ENCODE measurements at regions not wholly inside any gene's neighbourhood (a gene's known extent, or its start where the extent isn't known, plus 50 kb on each side); places are given as distances from the start of the nearest gene placed in this dataset.

DNA sequence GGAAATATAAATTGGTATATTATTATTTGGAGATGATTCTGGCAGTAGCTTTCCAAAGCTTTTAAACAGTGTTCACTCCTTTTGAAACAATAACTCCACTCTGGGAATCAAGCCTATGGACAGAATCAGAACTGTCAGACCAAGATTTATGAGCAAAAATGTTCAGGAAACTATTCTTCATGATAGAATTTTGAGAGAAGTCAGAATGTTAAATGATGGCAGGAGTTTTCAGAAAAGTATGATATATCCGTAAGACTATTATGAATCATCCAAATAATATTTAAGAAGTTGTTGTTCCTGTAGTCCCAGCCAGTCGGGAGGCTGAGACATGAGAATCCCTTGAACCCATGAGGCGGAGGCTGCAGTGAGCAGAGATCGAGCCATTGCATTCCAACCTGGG lies 50.5 kb upstream of the ADGRG2 start:
- Histone ChIP-seq H3K79me2 (ENCODE audit: control insufficient read depth, insufficient read depth, low read length, unreplicated experiment) (no peaks in the 10 kb centered on the region), H3K4me1 (ENCODE audit: control insufficient read depth, insufficient read depth, low read length, unreplicated experiment) (peaks cover 21% of the 10 kb centered on the region), H3K27ac (ENCODE audit: low read depth, low read length) (no peak overlapping the region), H3K4me3 (ENCODE audit: low read depth, low read length) (no peak overlapping the region), H3K27me3 (ENCODE audit: insufficient read depth, low read length) (no peaks in the 10 kb centered on the region), H3K36me3 (ENCODE audit: insufficient read depth, low read length) (no peaks in the 10 kb centered on the region), H2AFZ (ENCODE audit: low read length, unreplicated experiment) (peak overlapping the region; percentile 56)

- Histone ChIP-seq H3K4me1 (ENCODE audit: control insufficient read depth, insufficient read depth, low read length, unreplicated experiment) (peaks cover 21% of the 10 kb centered on the region), H3K79me2 (ENCODE audit: control insufficient read depth, insufficient read depth, low read length, unreplicated experiment) (no peaks in the 10 kb centered on the region), H3K27ac (ENCODE audit: low read depth, low read length) (peak overlapping the region; percentile 77), H3K4me3 (ENCODE audit: low read depth, low read length) (peak overlapping the region; percentile 11; the same call in 1 of the 2 replicates), H2AFZ (ENCODE audit: low read length, unreplicated experiment) (peak overlapping the region; percentile 93), H3K36me3 (ENCODE audit: insufficient read depth, low read length) (no peaks in the 10 kb centered on the region), H3K27me3 (ENCODE audit: insufficient read depth, low read length) (no peaks in the 10 kb centered on the region)
These were observed 52.2 kb upstream of the ADGRG2 start for GRCh38 chrX:19174401-19175025.

DNA sequence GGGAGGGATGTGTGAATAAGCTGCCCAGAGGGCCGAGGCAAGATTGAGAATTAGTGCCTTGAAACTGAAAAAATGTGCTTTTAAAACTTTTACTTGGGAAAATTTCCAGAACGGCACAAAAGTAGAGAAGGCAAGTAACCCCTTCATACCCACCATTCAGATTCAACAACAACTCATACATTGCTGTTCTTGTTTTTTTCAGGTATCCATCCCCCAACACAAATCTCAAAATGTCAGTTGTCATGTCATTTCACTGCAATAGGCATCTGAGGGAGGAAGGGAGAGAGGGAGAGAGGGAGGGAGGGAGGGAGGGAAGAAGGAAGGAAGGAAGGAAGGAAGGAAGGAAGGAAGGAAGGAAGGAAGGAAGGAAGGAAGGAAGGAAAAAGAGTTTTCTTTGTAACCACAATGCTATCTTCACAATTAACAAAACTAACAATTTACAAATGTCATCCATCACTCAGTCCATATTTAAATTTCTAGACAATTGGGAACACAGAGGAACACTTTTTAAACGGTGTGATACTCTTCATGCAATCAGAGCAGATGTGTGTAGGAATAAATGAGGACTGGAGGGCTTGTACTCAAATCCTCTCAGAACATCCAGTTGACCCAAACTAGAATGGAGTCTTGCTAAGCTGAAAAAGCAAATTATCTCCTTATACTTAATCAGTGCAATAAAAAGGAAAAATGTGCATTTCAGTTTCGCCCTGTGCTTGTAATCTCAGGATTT lies 54.8 kb upstream of the ADGRG2 start:
- Histone ChIP-seq H2AFZ (ENCODE audit: low read length, unreplicated experiment) (no peak overlapping the region), H3K36me3 (ENCODE audit: insufficient read depth, low read length) (no peaks in the 10 kb centered on the region), H3K4me3 (ENCODE audit: low read depth, low read length) (no peak overlapping the region), H3K27ac (ENCODE audit: low read depth, low read length) (no peak overlapping the region), H3K27me3 (ENCODE audit: insufficient read depth, low read length) (no peaks in the 10 kb centered on the region), H3K79me2 (ENCODE audit: control insufficient read depth, insufficient read depth, low read length, unreplicated experiment) (no peaks in the 10 kb centered on the region), H3K4me1 (ENCODE audit: control insufficient read depth, insufficient read depth, low read length, unreplicated experiment) (peaks cover 21% of the 10 kb centered on the region)

DNA sequence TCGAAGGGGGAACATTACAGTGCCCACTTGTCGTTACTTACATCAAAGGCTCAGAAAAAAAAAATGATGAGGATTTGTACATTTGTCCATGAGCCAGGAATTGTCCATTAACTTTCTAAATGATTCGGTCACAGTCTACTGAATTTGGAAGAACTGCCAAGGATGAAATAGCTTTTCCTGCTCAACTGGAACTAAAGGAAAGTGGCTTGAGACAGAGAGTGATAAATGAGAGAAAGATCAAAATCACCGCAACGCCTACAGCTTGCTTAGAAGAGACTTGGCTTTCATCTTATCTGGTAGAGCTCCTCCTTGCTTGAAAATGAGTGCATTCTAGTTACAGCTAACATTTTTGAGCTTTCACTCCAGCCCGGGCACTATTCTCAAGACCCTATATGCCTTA lies 55.5 kb upstream of the ADGRG2 start:
- Histone ChIP-seq H2AFZ (ENCODE audit: low read length, unreplicated experiment) (no peak overlapping the region), H3K4me3 (ENCODE audit: low read depth, low read length) (no peak overlapping the region), H3K27me3 (ENCODE audit: insufficient read depth, low read length) (no peaks in the 10 kb centered on the region), H3K27ac (ENCODE audit: low read depth, low read length) (no peak overlapping the region), H3K36me3 (ENCODE audit: insufficient read depth, low read length) (no peaks in the 10 kb centered on the region), H3K79me2 (ENCODE audit: control insufficient read depth, insufficient read depth, low read length, unreplicated experiment) (no peaks in the 10 kb centered on the region), H3K4me1 (ENCODE audit: control insufficient read depth, insufficient read depth, low read length, unreplicated experiment) (peaks cover 17% of the 10 kb centered on the region)

DNA sequence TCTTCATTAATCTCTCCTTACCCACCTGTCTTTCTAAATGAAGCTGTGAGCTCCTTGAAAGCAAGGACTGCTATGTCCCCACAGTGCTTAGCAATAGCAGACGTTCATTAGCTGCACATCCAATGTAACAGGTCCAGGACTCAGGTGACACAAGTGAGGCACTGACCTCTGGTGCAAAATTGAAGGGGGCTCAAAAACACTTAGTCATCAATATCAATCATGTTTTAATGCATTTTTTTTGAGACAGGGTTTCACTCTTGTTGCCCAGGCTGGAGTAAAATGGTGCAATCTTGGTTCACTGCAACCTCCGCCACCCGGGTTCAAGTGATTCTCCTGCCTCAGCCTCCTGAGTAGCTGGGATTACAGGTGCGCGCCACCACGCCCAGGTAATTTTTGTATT lies 56.1 kb upstream of the ADGRG2 start:
- Histone ChIP-seq H2AFZ (ENCODE audit: low read length, unreplicated experiment) (no peak overlapping the region), H3K36me3 (ENCODE audit: insufficient read depth, low read length) (no peaks in the 10 kb centered on the region), H3K4me1 (ENCODE audit: control insufficient read depth, insufficient read depth, low read length, unreplicated experiment) (peaks cover 16% of the 10 kb centered on the region), H3K27ac (ENCODE audit: low read depth, low read length) (no peak overlapping the region), H3K27me3 (ENCODE audit: insufficient read depth, low read length) (no peaks in the 10 kb centered on the region), H3K4me3 (ENCODE audit: low read depth, low read length) (no peak overlapping the region), H3K79me2 (ENCODE audit: control insufficient read depth, insufficient read depth, low read length, unreplicated experiment) (no peaks in the 10 kb centered on the region)

DNA sequence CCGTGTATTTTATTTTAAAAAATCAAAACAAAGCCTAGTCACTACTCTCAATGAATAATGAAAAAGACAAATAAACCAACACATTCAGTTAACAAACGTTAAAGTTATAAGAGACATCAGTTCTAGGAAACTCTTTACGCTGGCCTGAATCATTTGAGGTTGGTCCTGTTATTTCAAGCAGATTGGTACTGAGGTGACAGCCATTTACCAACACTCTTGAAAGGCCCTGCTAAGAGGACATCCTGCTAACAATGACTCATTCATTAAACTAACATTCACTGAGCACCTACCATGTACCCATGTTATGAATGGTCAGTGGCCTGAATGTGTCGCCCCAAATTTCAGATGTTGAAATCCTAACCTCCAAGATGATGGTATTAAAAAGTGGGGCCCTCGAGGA lies 57.1 kb upstream of the ADGRG2 start:
- H3K4me1 ChIP-seq (ENCODE audit: control insufficient read depth, insufficient read depth, low read length, unreplicated experiment), result peaks cover 11% of the 10 kb centered on the region
- H3K36me3 ChIP-seq (ENCODE audit: insufficient read depth, low read length), result no peaks in the 10 kb centered on the region
- no peaks in the 10 kb centered on the region for H3K27me3 ChIP-seq (ENCODE audit: insufficient read depth, low read length)
- H3K4me3 ChIP-seq (ENCODE audit: low read depth, low read length), result no peak overlapping the region
- H3K79me2 ChIP-seq (ENCODE audit: control insufficient read depth, insufficient read depth, low read length, unreplicated experiment), result no peaks in the 10 kb centered on the region
- H2AFZ ChIP-seq (ENCODE audit: low read length, unreplicated experiment), result no peak overlapping the region
- no peak overlapping the region for H3K27ac ChIP-seq (ENCODE audit: low read depth, low read length)

GRCh38 chrX:19181345-19181744 lies 59.1 kb upstream of the ADGRG2 start:
- no peaks in the 10 kb centered on the region for H3K27me3 ChIP-seq (ENCODE audit: insufficient read depth, low read length)
- H3K36me3 ChIP-seq (ENCODE audit: insufficient read depth, low read length), result no peaks in the 10 kb centered on the region
- no peak overlapping the region for H3K27ac ChIP-seq (ENCODE audit: low read depth, low read length)
- no peaks in the 10 kb centered on the region for H3K4me1 ChIP-seq (ENCODE audit: control insufficient read depth, insufficient read depth, low read length, unreplicated experiment)
- no peaks in the 10 kb centered on the region for H3K79me2 ChIP-seq (ENCODE audit: control insufficient read depth, insufficient read depth, low read length, unreplicated experiment)
- H3K4me3 ChIP-seq (ENCODE audit: low read depth, low read length), result no peak overlapping the region
- H2AFZ ChIP-seq (ENCODE audit: low read length, unreplicated experiment), result no peak overlapping the region

DNA sequence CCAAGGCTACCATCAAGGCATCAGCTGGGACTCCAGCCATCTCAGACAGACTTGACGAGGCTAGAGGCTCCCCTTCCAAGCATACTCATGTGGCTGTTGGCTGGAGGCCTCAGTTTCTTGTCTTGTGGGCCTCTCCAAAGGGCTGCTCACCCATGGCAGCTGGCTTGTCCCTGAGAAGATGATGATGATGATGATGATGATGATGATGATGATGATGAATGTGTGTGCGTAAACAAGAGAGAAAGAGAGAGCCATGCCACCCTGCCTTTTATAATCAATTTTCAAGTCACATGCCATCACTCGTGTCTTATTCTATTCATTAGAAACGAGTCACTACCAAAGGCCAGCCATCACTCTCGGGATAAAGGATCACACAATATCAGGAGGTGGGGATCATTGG lies 60.5 kb upstream of the ADGRG2 start:
- no peaks in the 10 kb centered on the region for H3K27me3 ChIP-seq (ENCODE audit: insufficient read depth, low read length)
- no peak overlapping the region for H2AFZ ChIP-seq (ENCODE audit: low read length, unreplicated experiment)
- H3K79me2 ChIP-seq (ENCODE audit: control insufficient read depth, insufficient read depth, low read length, unreplicated experiment), result no peaks in the 10 kb centered on the region
- no peaks in the 10 kb centered on the region for H3K36me3 ChIP-seq (ENCODE audit: insufficient read depth, low read length)
- H3K27ac ChIP-seq (ENCODE audit: low read depth, low read length), result no peak overlapping the region
- H3K4me3 ChIP-seq (ENCODE audit: low read depth, low read length), result no peak overlapping the region
- no peaks in the 10 kb centered on the region for H3K4me1 ChIP-seq (ENCODE audit: control insufficient read depth, insufficient read depth, low read length, unreplicated experiment)

DNA sequence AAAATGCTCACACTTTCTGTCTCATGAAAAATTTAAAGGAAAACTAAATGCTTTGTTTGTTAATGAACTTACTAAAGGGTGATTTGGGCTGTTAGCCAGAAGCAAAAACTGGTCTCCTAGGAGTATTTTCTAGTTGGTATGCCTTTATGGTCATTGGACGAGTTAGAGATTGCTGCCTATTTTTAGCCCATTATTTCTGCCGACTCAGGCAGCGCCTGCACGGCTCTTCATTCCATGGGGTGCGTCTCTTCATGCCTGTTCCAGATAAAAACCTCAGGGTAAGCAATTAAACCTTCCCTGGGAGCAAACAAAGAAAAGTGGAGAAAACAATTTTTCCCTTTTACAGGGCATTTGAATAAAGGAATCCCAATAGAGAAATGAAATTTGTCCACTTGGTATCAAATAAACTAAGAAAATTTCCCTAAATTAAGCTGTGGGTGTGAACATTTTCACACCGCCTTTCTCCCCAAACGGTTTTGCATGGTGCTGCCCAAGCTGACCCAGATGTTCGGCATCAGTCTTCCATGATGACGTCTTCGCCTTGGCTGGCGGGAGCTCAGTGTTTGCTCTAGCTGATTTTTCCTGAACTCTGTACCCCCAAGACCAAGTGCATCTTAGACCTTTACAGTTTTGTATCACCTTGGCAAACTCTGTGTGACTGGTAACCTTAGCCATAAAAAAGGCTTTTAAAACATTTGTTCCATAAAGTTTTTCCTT lies 61.7 kb upstream of the ADGRG2 start:
- no peaks in the 10 kb centered on the region for H3K27me3 ChIP-seq (ENCODE audit: insufficient read depth, low read length)
- no peaks in the 10 kb centered on the region for H3K36me3 ChIP-seq (ENCODE audit: insufficient read depth, low read length)
- no peak overlapping the region for H2AFZ ChIP-seq (ENCODE audit: low read length, unreplicated experiment)
- H3K4me1 ChIP-seq (ENCODE audit: control insufficient read depth, insufficient read depth, low read length, unreplicated experiment), result no peaks in the 10 kb centered on the region
- H3K27ac ChIP-seq (ENCODE audit: low read depth, low read length), result no peak overlapping the region
- no peak overlapping the region for H3K4me3 ChIP-seq (ENCODE audit: low read depth, low read length)
- H3K79me2 ChIP-seq (ENCODE audit: control insufficient read depth, insufficient read depth, low read length, unreplicated experiment), result no peaks in the 10 kb centered on the region

- H3K36me3 ChIP-seq (ENCODE audit: insufficient read depth, low read length), result no peaks in the 10 kb centered on the region
- no peaks in the 10 kb centered on the region for H3K4me1 ChIP-seq (ENCODE audit: control insufficient read depth, insufficient read depth, low read length, unreplicated experiment)
- H2AFZ ChIP-seq (ENCODE audit: low read length, unreplicated experiment), result no peak overlapping the region
- H3K27ac ChIP-seq (ENCODE audit: low read depth, low read length), result no peak overlapping the region
- H3K79me2 ChIP-seq (ENCODE audit: control insufficient read depth, insufficient read depth, low read length, unreplicated experiment), result no peaks in the 10 kb centered on the region
- H3K27me3 ChIP-seq (ENCODE audit: insufficient read depth, low read length), result no peaks in the 10 kb centered on the region
- no peak overlapping the region for H3K4me3 ChIP-seq (ENCODE audit: low read depth, low read length)
These were observed 66.3 kb upstream of the ADGRG2 start for GRCh38 chrX:19188566-19188965.

DNA sequence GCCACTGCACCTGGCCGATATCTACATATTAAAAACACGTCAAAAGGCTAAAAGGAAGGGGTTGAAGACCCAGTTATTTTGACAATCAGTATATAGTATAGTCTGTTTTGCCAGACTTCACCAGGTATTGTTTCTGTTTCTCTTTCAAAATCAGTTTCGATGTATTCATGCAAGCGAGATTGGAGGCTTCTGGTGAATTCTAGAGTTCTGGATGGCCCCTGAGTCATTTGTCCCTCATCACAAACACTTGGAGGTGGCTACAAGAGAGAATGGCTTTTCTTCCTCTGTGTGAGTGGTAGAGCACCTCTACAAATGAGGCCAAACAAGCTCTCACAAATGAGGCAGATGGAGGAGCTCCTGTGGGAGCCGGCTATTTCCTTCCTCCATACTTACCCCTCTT lies 68.6 kb upstream of the ADGRG2 start:
- Histone ChIP-seq H3K79me2 (ENCODE audit: control insufficient read depth, insufficient read depth, low read length, unreplicated experiment) (no peaks in the 10 kb centered on the region), H3K36me3 (ENCODE audit: insufficient read depth, low read length) (no peaks in the 10 kb centered on the region), H2AFZ (ENCODE audit: low read length, unreplicated experiment) (no peak overlapping the region), H3K4me1 (ENCODE audit: control insufficient read depth, insufficient read depth, low read length, unreplicated experiment) (no peaks in the 10 kb centered on the region), H3K27ac (ENCODE audit: low read depth, low read length) (no peak overlapping the region), H3K27me3 (ENCODE audit: insufficient read depth, low read length) (peaks cover 4% of the 10 kb centered on the region; the same call in 1 of the 2 replicates), H3K4me3 (ENCODE audit: low read depth, low read length) (no peak overlapping the region)
